ENCODE measurements at regions not wholly inside any gene's neighbourhood (a gene's known extent, or its start where the extent isn't known, plus 50 kb on each side); places are given as distances from the start of the nearest gene placed in this dataset.

GRCh38 chr3:117281371-117281770, 571.8 kb downstream of the TUSC7 start:
- Mint-ChIP-seq H3K4me1 (ENCODE audit: low read depth, unreplicated experiment) (peaks cover 15% of the 10 kb centered on the region), H3K36me3 (ENCODE audit: insufficient read depth, unreplicated experiment) (no peaks in the 10 kb centered on the region), H3K9me3 (ENCODE audit: unreplicated experiment) (peaks cover 9% of the 10 kb centered on the region), H3K4me3 (ENCODE audit: unreplicated experiment) (no peak overlapping the region), H3K27ac (ENCODE audit: unreplicated experiment) (no peak overlapping the region), H3K27me3 (ENCODE audit: insufficient read depth, unreplicated experiment) (peaks cover 2% of the 10 kb centered on the region)
- Histone ChIP-seq H3K9me3 (no peaks in the 10 kb centered on the region), H3K27me3 (replicated peaks; ENCODE audit: control insufficient read depth, insufficient read depth, low read length) (no peaks in the 10 kb centered on the region), H3K4me3 (ENCODE audit: low read depth, low read length) (no peak overlapping the region), H3K36me3 (ENCODE audit: control insufficient read depth, insufficient read depth, low read length) (no peaks in the 10 kb centered on the region), H3K4me1 (peaks cover 11% of the 10 kb centered on the region; the same call in 1 of the 2 replicates)
- DNase-seq, result no peak
- TF ChIP-seq CTCF (IDR thresholded peaks at IDR 0.05; ENCODE audit: insufficient read depth in 1 of 2, low read depth in 1 of 2, low read length in 1 of 2, severe bottlenecking in 1 of 2, unreplicated experiment in 1 of 2), result no peak
- ChIA-PET POLR2A (no interaction called here), CTCF (no interaction called here)
- no TSS peak for BruUV-seq (replicated peaks)
- intact Hi-C loops (cut with micrococcal nuclease; ENCODE audit: unreplicated experiment), result no loop called here

- peaks cover 2% of the 10 kb centered on the region for H3K27me3 Mint-ChIP-seq (ENCODE audit: insufficient read depth, unreplicated experiment)
- peaks cover 9% of the 10 kb centered on the region for H3K9me3 Mint-ChIP-seq (ENCODE audit: unreplicated experiment)
- intact Hi-C loops (cut with micrococcal nuclease; ENCODE audit: unreplicated experiment), result no loop called here
Observed at GRCh38 chr3:117282566-117282965, 573.0 kb downstream of the TUSC7 start.

GRCh38 chr3:117285737-117286136, 576.2 kb downstream of the TUSC7 start:
- Histone ChIP-seq H3K4me3 (ENCODE audit: low read depth, low read length) (no peak overlapping the region), H3K9me3 (no peaks in the 10 kb centered on the region), H3K36me3 (ENCODE audit: control insufficient read depth, insufficient read depth, low read length) (no peaks in the 10 kb centered on the region), H3K27me3 (replicated peaks; ENCODE audit: control insufficient read depth, insufficient read depth, low read length) (no peaks in the 10 kb centered on the region), H3K4me1 (no peaks in the 10 kb centered on the region)
- no peak overlapping the region for H3K4me3 Mint-ChIP-seq (ENCODE audit: unreplicated experiment)
- POLR2A ChIA-PET, result no interaction called here
- H3K9me3 Mint-ChIP-seq (ENCODE audit: unreplicated experiment), result peaks cover 9% of the 10 kb centered on the region
- no peak for TF ChIP-seq CTCF (IDR thresholded peaks at IDR 0.05; ENCODE audit: insufficient read depth in 1 of 2, low read depth in 1 of 2, low read length in 1 of 2, severe bottlenecking in 1 of 2, unreplicated experiment in 1 of 2)
- H3K36me3 Mint-ChIP-seq (ENCODE audit: insufficient read depth, unreplicated experiment), result no peaks in the 10 kb centered on the region
- CTCF ChIA-PET, result no interaction called here
- no peak overlapping the region for H3K27ac Mint-ChIP-seq (ENCODE audit: unreplicated experiment)
- H3K4me1 Mint-ChIP-seq (ENCODE audit: low read depth, unreplicated experiment), result no peaks in the 10 kb centered on the region
- BruUV-seq (replicated peaks), result no TSS peak
- peaks cover 2% of the 10 kb centered on the region for H3K27me3 Mint-ChIP-seq (ENCODE audit: insufficient read depth, unreplicated experiment)
- intact Hi-C loops (cut with micrococcal nuclease; ENCODE audit: unreplicated experiment), result no loop called here
- DNase-seq, result no peak

More at GRCh38 chr3:117282566-117282965, 573.0 kb downstream of the TUSC7 start:
- Histone ChIP-seq H3K9me3 (no peaks in the 10 kb centered on the region), H3K4me3 (ENCODE audit: low read depth, low read length) (no peak overlapping the region), H3K4me1 (peaks cover 11% of the 10 kb centered on the region; the same call in 1 of the 2 replicates), H3K36me3 (ENCODE audit: control insufficient read depth, insufficient read depth, low read length) (no peaks in the 10 kb centered on the region), H3K27me3 (replicated peaks; ENCODE audit: control insufficient read depth, insufficient read depth, low read length) (no peaks in the 10 kb centered on the region)
- DNase-seq, result no peak
- POLR2A ChIA-PET, result no interaction called here
- H3K4me3 Mint-ChIP-seq (ENCODE audit: unreplicated experiment), result no peak overlapping the region
- H3K27ac Mint-ChIP-seq (ENCODE audit: unreplicated experiment), result no peak overlapping the region
- TF ChIP-seq CTCF (IDR thresholded peaks at IDR 0.05; ENCODE audit: insufficient read depth in 1 of 2, low read depth in 1 of 2, low read length in 1 of 2, severe bottlenecking in 1 of 2, unreplicated experiment in 1 of 2), result no peak
- peaks cover 10% of the 10 kb centered on the region for H3K4me1 Mint-ChIP-seq (ENCODE audit: low read depth, unreplicated experiment)
- BruUV-seq (replicated peaks), result no TSS peak
- CTCF ChIA-PET, result no interaction called here
- no peaks in the 10 kb centered on the region for H3K36me3 Mint-ChIP-seq (ENCODE audit: insufficient read depth, unreplicated experiment)
